ENCODE measurements at regions not wholly inside any gene's neighbourhood (a gene's known extent, or its start where the extent isn't known, plus 50 kb on each side); places are given as distances from the start of the nearest gene placed in this dataset.

DNA sequence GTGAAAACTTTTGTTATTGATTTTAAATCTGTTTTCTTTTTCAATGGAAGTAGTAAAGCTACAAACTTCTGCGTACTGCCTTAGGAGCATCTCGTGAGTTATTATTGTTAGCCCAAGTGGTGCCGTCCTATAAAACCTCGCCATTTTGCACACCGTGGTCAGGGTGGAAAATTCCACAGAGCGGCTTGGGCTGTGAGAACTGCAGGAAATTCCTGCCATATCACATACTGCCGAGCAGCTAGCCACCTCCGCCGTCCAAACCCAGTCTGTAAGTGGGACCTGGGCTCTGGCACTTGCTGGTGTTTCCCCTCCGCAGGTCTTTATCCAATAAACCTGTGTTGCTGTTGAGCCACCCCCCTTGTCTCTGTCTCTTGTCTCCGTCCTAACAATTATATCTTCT, 88.0 kb upstream of the POU2AF2 start:
- TF ChIP-seq FOXP2 (optimal IDR thresholded peaks at IDR 0.05; ENCODE audit: control extremely low read depth, extremely low read length, insufficient read depth) (no peak), POLR2AphosphoS5 (IDR thresholded peaks at IDR 0.05; ENCODE audit: borderline replicate concordance, low read depth, low read length) (no peak)

Data from SK-N-MC (cell line).